Mesendoderm (in vitro differentiated cells): ENCODE measurements at regions not wholly inside any gene's neighbourhood (a gene's known extent, or its start where the extent isn't known, plus 50 kb on each side); places are given as distances from the start of the nearest gene placed in this dataset.

Experiments used
- DNase-seq: peaks from one replicate; pipeline ENCODE4 v3.0.0; 2013
- H2AK5ac ChIP-seq: 2 replicates; pipeline ENCODE4 v1.6.1; 2013; ENCODE audit warnings: low read length, inconsistent platforms
- H2BK120ac ChIP-seq: 2 replicates; pipeline ENCODE4 v1.6.1; 2013; ENCODE audit warnings: low read depth, mild to moderate bottlenecking, low read length, moderate library complexity, mixed read lengths
- H2BK15ac ChIP-seq: replicated peaks from 2 replicates; pipeline ENCODE4 v1.6.1; 2013; ENCODE audit warnings: low read depth, mild to moderate bottlenecking, moderate library complexity
- H2BK5ac ChIP-seq: 2 replicates; pipeline ENCODE4 v1.6.1; 2013; ENCODE audit warnings: low read length, inconsistent platforms
- H3K18ac ChIP-seq: 2 replicates; pipeline ENCODE4 v1.6.1; 2013; ENCODE audit warnings: mild to moderate bottlenecking, low read length, mixed read lengths
- H3K23ac ChIP-seq: one replicate; pipeline ENCODE4 v1.6.1; 2013; ENCODE audit warnings: low read length
- H3K27ac ChIP-seq: 2 replicates; pipeline ENCODE4 v1.5.1; 2013; ENCODE audit warnings: low read depth, mild to moderate bottlenecking, inconsistent platforms, low read length, moderate library complexity
- H3K27me3 ChIP-seq: 2 replicates; pipeline ENCODE4 v1.6.1; 2013; ENCODE audit warnings: low read length, control low read depth, mild to moderate bottlenecking, inconsistent platforms; ENCODE audit not compliant: insufficient read depth, poor library complexity
- H3K36me3 ChIP-seq: 2 replicates; pipeline ENCODE4 v1.6.1; 2013; ENCODE audit warnings: low read length, inconsistent platforms; ENCODE audit not compliant: control insufficient read depth, insufficient read depth
- H3K4ac ChIP-seq: one replicate; pipeline ENCODE4 v1.6.1; 2013; ENCODE audit warnings: low read depth, mild to moderate bottlenecking, low read length, moderate library complexity
- H3K4me1 ChIP-seq: 2 replicates; pipeline ENCODE4 v1.6.1; 2013; ENCODE audit warnings: low read depth, low read length, inconsistent platforms; ENCODE audit not compliant: control insufficient read depth
- H3K4me2 ChIP-seq: 2 replicates; pipeline ENCODE4 v1.6.1; 2013; ENCODE audit warnings: low read length
- H3K4me3 ChIP-seq: 2 replicates; pipeline ENCODE4 v1.5.1; 2013; ENCODE audit warnings: mild to moderate bottlenecking, low read length
- H3K56ac ChIP-seq: one replicate; pipeline ENCODE4 v1.6.1; 2013; ENCODE audit warnings: low read length
- H3K79me1 ChIP-seq: 2 replicates; pipeline ENCODE4 v1.6.1; 2013; ENCODE audit warnings: low read length, inconsistent platforms
- H3K79me2 ChIP-seq: 2 replicates; pipeline ENCODE4 v1.6.1; 2013; ENCODE audit warnings: mild to moderate bottlenecking, low read length; ENCODE audit not compliant: control insufficient read depth, insufficient read depth
- H3K9ac ChIP-seq: 2 replicates; pipeline ENCODE4 v1.6.1; 2013; ENCODE audit warnings: low read length, inconsistent platforms
- H4K5ac ChIP-seq: one replicate; pipeline ENCODE4 v1.6.1; 2013; ENCODE audit warnings: low read length
- H4K8ac ChIP-seq: one replicate; pipeline ENCODE4 v1.6.1; 2013; ENCODE audit warnings: low read depth, mild to moderate bottlenecking, control low read depth, low read length, moderate library complexity
- WGBS: extraction: QIAGEN DNeasy Blood & Tissue Kit; methylation state at CpG from one replicate; pipeline ENCODE4 v1.1.7; 2013; ENCODE audit warnings: low lambda C conversion rate, missing lambda C conversion rate; ENCODE audit not compliant: insufficient coverage; ENCODE audit errors: extremely low coverage; 5-methylcytosine and 5-hydroxymethylcytosine counted together

DNA sequence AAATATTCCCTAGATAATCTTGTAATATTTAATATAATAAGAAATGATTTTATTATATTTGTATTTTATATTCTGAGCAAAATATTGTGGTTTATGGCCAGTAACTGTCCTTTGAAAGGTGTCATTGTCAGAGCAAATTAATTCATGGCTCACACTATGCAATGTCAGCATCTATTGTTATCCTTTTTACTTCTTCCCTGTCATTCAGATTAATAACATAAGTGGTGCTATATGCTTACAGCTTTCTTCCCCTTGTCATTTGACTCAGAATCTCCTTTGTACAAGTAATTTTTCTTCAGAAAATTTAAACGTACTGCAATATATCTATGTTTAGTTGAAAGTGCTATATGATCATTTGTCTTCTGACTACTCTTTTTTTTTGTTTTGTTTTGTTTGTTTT is 1738.2 kb upstream of the MIR17HG start:
- Histone ChIP-seq H3K36me3 (no peaks in the 10 kb centered on the region), H2AK5ac (no peak overlapping the region), H3K56ac (no peak overlapping the region), H2BK5ac (no peak overlapping the region), H3K79me2 (no peaks in the 10 kb centered on the region), H3K4me2 (no peak overlapping the region), H4K8ac (no peak overlapping the region), H3K4me1 (no peaks in the 10 kb centered on the region), H3K4ac (no peak overlapping the region), H3K27me3 (no peaks in the 10 kb centered on the region), H3K79me1 (no peaks in the 10 kb centered on the region), H3K4me3 (no peak overlapping the region), H2BK15ac (no peak overlapping the region), H3K18ac (no peak overlapping the region), H3K27ac (no peak overlapping the region), H3K23ac (no peak overlapping the region), H3K9ac (no peak overlapping the region), H4K5ac (no peak overlapping the region), H2BK120ac (no peak overlapping the region)
- no CpG with 5 or more reads among the region's 1 CpG for WGBS
- DNase-seq = no peak

DNA sequence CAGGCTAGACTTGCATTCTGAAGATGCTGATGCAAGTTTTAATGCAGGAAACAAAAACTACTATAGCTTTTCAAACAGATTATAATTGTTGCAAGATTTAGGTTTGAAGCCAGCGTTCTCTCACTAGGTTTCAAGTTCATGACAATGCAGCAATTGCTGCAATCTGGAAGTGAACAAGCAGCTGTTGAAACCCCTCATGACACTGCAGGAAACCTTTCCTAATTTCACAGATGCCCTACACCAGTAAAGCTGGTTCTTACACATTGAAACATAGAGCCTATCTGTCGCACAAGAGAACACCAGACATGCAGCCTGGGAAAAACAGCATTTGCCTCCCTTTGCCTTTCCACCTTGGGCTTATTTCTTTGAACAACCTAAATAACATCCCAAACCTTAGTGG is 1737.2 kb upstream of the MIR17HG start:
- DNase-seq = no peak

DNA sequence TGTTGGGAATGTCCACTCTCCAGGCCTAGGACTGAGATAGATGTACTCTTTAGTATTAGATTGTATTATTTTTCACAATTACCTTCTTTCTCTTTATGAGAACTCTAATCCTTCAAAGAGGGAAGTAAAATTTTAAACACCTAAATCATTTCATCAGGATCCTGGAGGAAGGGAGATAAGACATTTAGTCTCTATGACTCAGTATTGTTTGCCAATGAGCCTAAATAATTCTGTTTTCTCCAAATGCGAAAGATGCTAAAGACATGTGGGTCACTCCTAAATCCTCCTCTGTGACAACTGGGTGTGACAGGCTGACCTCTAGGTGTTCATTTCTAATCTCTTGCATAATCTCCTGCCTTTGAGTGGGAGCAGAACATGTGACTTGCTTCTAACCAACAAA is 1736.6 kb upstream of the MIR17HG start:
- no peak overlapping the region for H3K27ac ChIP-seq
- no peak overlapping the region for H2BK120ac ChIP-seq
- no peak overlapping the region for H2BK5ac ChIP-seq
- no peaks in the 10 kb centered on the region for H3K79me2 ChIP-seq
- H3K79me1 ChIP-seq = no peaks in the 10 kb centered on the region
- no peak overlapping the region for H3K56ac ChIP-seq
- H3K36me3 ChIP-seq = no peaks in the 10 kb centered on the region
- H3K4me1 ChIP-seq = no peaks in the 10 kb centered on the region
- H2BK15ac ChIP-seq = no peak overlapping the region
- DNase-seq = no peak
- H3K9ac ChIP-seq = no peak overlapping the region
- no peak overlapping the region for H4K8ac ChIP-seq
- no peak overlapping the region for H3K4me2 ChIP-seq
- H3K4ac ChIP-seq = no peak overlapping the region
- H4K5ac ChIP-seq = no peak overlapping the region
- H2AK5ac ChIP-seq = no peak overlapping the region
- no peak overlapping the region for H3K4me3 ChIP-seq
- H3K18ac ChIP-seq = no peak overlapping the region
- H3K23ac ChIP-seq = no peak overlapping the region
- no peaks in the 10 kb centered on the region for H3K27me3 ChIP-seq
- no CpG with 5 or more reads among the region's 1 CpG for WGBS

More for the DNA sequence above, 1737.2 kb upstream of the MIR17HG start:
- no peak overlapping the region for H3K4me3 ChIP-seq
- no peak overlapping the region for H2BK5ac ChIP-seq
- H3K23ac ChIP-seq = no peak overlapping the region
- H3K79me1 ChIP-seq = no peaks in the 10 kb centered on the region
- WGBS = no CpG with 5 or more reads among the region's 2 CpGs
- H3K56ac ChIP-seq = no peak overlapping the region
- no peaks in the 10 kb centered on the region for H3K36me3 ChIP-seq
- no peak overlapping the region for H3K4ac ChIP-seq
- H3K79me2 ChIP-seq = no peaks in the 10 kb centered on the region
- no peaks in the 10 kb centered on the region for H3K27me3 ChIP-seq
- H3K18ac ChIP-seq = no peak overlapping the region
- H2AK5ac ChIP-seq = no peak overlapping the region
- no peak overlapping the region for H3K9ac ChIP-seq
- H3K27ac ChIP-seq = no peak overlapping the region
- H4K8ac ChIP-seq = no peak overlapping the region
- H3K4me2 ChIP-seq = no peak overlapping the region
- no peak overlapping the region for H2BK120ac ChIP-seq
- H2BK15ac ChIP-seq = no peak overlapping the region
- no peak overlapping the region for H4K5ac ChIP-seq
- H3K4me1 ChIP-seq = no peaks in the 10 kb centered on the region

- H3K56ac ChIP-seq = no peak overlapping the region
- no CpG with 5 or more reads among the region's 2 CpGs for WGBS
- H2BK120ac ChIP-seq = no peak overlapping the region
- no peak overlapping the region for H3K18ac ChIP-seq
- no peak overlapping the region for H2AK5ac ChIP-seq
- no peak overlapping the region for H2BK5ac ChIP-seq
- H3K4me3 ChIP-seq = no peak overlapping the region
- H3K9ac ChIP-seq = no peak overlapping the region
- no peak overlapping the region for H3K27ac ChIP-seq
- no peak overlapping the region for H3K23ac ChIP-seq
- H3K79me1 ChIP-seq = no peaks in the 10 kb centered on the region
- DNase-seq = no peak
- H2BK15ac ChIP-seq = no peak overlapping the region
- H4K8ac ChIP-seq = no peak overlapping the region
- no peak overlapping the region for H3K4ac ChIP-seq
- no peaks in the 10 kb centered on the region for H3K36me3 ChIP-seq
- no peaks in the 10 kb centered on the region for H3K4me1 ChIP-seq
- H3K4me2 ChIP-seq = no peak overlapping the region
- no peak overlapping the region for H4K5ac ChIP-seq
- H3K27me3 ChIP-seq = no peaks in the 10 kb centered on the region
- H3K79me2 ChIP-seq = no peaks in the 10 kb centered on the region
Measured at GRCh38 chr13:89627996-89628395, 1719.5 kb upstream of the MIR17HG start.

GRCh38 chr13:89628567-89628966 is 1718.9 kb upstream of the MIR17HG start:
- no CpG with 5 or more reads among the region's 5 CpGs for WGBS
- H3K79me1 ChIP-seq = no peaks in the 10 kb centered on the region

DNA sequence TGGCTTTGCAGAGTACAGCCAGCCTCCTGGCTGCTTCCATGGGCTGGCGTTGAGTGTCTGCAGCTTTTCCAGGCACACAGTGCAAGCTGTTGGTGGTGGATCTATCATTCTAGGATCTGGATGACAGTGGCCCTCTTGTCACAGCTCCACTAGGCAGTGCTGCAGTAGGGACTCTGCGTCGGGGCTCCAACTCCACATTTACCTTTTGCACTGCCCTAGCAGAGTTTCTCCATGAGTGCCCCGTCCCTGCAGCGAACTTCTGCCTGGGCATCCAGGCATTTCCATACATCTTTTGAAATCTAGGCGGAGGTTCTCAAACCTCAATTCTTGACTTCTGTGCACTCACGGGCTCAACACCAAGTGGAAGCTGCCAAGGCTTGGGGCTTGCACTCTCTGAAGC is 1697.3 kb upstream of the MIR17HG start:
- no peak overlapping the region for H2AK5ac ChIP-seq
- no peak overlapping the region for H3K18ac ChIP-seq
- H3K79me1 ChIP-seq = no peaks in the 10 kb centered on the region
- no peak overlapping the region for H2BK15ac ChIP-seq
- no peak overlapping the region for H2BK5ac ChIP-seq
- H3K4ac ChIP-seq = no peak overlapping the region
- no peak overlapping the region for H3K4me2 ChIP-seq
- no peak overlapping the region for H3K9ac ChIP-seq
- no peak overlapping the region for H3K23ac ChIP-seq
- peak; percentile 1 for DNase-seq
- H3K4me1 ChIP-seq = no peaks in the 10 kb centered on the region
- H3K27me3 ChIP-seq = no peaks in the 10 kb centered on the region
- no peak overlapping the region for H4K8ac ChIP-seq
- no peak overlapping the region for H3K4me3 ChIP-seq
- no peak overlapping the region for H3K56ac ChIP-seq
- H3K79me2 ChIP-seq = no peaks in the 10 kb centered on the region
- H3K27ac ChIP-seq = no peak overlapping the region
- no peak overlapping the region for H4K5ac ChIP-seq
- no CpG with 5 or more reads among the region's 7 CpGs for WGBS
- H2BK120ac ChIP-seq = no peak overlapping the region
- no peaks in the 10 kb centered on the region for H3K36me3 ChIP-seq

More at GRCh38 chr13:89628567-89628966, 1718.9 kb upstream of the MIR17HG start:
- no peak for DNase-seq
- no peak overlapping the region for H4K8ac ChIP-seq
- H2BK15ac ChIP-seq = no peak overlapping the region
- no peak overlapping the region for H3K27ac ChIP-seq
- H3K79me2 ChIP-seq = no peaks in the 10 kb centered on the region
- H3K9ac ChIP-seq = no peak overlapping the region
- H3K4me1 ChIP-seq = no peaks in the 10 kb centered on the region
- no peak overlapping the region for H3K4ac ChIP-seq
- H3K18ac ChIP-seq = no peak overlapping the region
- H4K5ac ChIP-seq = no peak overlapping the region
- no peaks in the 10 kb centered on the region for H3K36me3 ChIP-seq
- no peak overlapping the region for H2BK5ac ChIP-seq
- H3K27me3 ChIP-seq = no peaks in the 10 kb centered on the region
- no peak overlapping the region for H3K4me2 ChIP-seq
- H2AK5ac ChIP-seq = no peak overlapping the region
- no peak overlapping the region for H2BK120ac ChIP-seq
- H3K4me3 ChIP-seq = no peak overlapping the region
- H3K23ac ChIP-seq = no peak overlapping the region
- no peak overlapping the region for H3K56ac ChIP-seq
